ENCODE measurements at regions not wholly inside any gene's neighbourhood (a gene's known extent, or its start where the extent isn't known, plus 50 kb on each side); places are given as distances from the start of the nearest gene placed in this dataset.
"Not testable (repeated sequence)": the region's sequence is repeated elsewhere in the genome, so short reads cannot be mapped to it uniquely, and the experiment has no call there.

DNA sequence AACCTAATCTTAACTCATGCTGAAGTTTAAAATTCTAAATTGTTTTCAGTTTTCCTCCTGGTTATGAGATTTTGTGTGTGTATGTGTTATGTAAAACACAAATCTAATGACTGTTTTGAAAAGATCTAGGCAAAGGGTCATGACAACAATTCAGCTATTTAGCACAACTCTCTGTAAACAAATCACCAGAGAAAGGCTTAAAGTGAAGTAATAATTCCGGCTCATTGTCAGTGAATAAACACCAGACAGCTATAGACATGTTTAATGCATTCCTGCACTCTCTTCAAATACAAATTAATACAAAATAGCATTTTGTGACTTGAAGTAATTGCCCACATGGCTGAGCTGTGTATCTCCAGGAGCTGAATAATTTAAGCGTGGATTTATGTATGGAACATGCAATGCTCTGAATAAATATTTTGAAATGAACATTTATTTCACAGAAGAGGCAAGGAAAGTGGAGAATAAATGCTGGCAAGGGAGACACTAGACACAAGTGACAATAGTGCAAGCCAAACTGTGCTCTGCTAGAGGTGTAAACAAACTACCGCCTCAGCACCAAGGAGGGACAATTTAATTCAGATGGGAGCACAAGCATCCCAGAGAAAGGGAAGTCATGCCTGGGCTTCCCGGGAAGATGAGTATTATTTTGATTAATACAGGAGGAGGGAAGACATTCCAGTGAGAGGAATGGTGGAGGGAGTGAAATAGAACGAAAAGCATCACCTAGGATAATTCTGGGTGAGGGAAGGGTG lies 133.6 kb upstream of the XPO1 start:
- no peak for DNase-seq

DNA sequence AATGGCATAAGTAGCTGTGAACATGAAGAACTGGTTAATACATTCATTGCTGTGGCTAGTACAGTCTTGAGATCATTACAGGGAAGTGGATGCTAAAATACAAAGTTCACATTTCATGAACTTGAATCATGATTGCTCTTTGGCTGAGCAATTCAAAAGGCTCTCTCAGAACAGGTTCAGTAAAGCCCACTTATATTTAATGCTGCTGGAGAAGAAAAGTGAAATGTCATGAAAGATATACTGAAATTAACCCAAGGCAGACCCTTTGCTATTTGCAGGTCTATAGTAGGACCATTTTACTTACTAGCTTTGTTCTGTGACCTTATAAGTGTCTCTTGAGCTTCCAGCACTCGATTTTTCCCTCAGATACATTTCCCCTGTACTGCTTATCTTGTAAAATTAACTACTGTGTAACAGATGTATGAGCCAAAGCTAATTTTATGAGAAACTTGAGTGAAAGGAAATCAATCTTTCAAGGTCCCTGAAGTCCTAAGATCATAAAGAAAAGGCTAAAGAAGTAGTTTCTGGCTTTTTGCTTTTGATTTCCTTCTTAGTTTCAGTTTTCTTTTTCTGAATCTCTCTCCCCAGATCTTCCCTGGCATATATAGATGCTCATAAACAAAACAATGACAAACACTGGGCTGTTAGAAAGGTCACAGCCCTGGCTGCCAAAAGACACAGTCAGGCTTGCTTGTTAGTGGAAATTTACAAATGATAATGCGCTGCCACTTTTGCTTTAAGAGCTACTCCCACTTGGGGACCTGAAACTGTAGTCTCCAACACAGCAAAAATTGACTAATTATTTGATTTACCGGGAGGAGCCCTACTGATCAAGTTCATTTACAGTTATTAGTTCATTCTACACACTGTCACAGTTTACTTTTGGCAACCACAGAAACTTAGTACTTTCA lies 132.7 kb upstream of the XPO1 start:
- peak in 1 of 2 experiments; percentile 35 for DNase-seq

DNA sequence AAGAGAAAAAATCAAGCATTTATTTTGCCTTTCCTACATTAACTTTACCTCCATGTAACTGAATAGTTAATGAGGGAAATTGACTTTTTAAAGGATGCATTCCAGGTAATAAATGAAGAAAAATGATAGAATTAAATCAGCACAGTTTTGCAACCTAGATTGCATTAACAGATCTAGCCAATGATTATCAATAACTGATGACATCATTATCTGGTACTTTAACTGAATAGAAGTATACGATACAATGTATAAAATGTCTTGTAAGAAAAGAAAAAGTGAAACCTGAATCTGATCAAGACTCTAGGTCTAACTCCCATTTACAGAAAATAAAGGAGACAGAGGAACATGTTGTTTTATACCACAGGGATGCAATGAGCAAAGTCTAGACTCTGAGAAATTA lies 126.0 kb upstream of the XPO1 start:
- DNase-seq: no peak

DNA sequence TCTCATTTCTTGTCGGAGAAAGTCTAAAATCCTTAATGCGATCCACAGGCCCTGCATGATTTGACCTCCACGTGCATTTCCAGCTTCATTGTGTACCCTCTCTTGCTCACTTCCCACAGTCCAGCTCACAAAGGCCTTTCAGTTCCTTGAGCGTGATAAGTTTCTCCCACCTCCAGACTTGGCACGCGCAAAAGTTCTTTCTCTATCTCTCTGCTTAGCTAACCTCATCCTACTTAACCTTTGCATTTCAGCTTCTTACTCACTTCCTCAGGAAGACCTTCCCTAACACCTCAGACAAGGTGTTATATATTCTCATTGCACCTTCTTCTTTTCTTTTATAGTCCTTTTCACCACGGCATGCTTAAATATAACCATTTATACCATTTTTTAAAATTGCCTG lies 124.8 kb upstream of the XPO1 start:
- DNase-seq: no peak

DNA sequence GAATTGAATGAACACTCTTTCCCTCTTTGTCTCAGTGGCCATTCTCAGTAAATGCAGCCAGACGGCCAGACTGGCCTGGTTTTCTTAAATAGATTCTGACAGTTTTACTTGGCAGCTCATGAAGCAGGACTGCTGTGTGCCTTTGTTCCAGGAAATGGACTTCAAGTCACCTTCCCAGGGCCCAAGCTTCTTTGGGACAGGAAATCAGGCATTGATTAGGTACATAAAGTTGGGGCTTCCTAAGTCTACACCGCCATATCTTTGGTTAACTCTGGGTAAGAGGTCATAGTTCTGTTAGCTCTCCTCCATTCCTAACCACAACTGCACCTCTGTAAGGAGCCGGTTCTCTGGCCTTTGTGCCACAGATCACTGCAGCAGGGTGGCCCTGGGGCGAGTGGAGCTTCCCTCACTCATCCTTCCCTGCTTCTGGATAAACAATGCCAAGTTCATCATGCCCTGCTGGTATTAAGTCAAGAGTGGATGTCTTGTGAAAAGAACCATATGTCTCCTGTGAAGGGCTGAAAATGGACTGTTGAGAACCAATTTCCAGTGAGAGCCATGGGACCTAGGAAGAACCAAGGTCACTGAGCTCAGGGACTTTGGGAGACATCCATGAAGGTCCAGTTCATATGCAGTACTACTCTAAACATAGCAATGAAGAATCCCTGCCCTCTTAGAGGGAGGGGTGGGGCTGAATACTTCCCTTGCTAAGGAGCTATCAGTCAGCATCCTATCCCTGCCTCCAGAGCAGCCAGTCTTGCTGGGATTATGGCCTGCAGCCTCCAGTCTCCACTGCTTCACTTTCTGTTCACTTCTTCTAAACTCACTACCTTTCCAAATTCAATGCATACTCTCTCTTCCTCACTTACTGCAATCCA lies 122.6 kb upstream of the XPO1 start:
- no peak for DNase-seq

DNA sequence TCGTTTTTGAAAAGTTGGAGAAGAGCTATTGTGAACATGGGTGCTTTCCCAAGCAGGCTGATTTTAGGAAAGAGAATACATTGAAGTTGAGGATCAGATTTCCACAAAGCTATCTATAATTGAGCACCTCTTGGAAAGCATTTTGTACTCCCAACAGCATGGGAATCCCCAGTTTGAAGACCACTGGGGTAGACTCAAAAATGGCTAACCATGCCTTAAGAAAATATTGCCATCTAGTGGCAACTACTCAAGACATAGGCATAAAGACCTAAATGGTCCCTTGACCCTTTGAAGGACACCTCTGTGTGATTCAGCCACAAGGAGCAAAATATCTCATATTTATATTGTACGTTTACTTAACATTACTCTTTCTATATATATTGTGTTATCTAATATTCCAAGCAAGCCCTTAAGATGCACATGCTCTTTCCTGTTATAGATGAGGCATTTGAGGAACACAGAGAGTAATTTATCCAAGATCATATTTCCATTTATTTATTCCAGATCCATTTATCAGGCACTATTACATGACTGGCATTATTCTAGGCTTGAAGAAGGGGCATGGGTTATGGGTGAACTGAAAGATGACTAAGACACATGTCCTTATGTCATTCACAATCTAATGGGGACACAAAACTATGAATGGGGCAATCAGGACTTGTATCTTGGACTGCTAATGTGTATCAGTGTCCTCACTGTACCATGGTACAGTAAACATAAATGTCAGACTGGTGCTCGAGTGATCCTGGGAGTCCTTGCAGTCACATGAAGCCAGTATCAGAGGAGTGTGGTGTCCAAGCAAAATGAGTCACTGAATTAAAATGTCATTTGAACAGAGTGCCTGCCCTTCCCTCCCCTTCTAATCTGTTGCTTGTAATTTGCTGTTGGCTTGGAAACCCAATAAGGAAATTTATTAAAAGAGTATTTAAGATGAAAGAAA lies 121.0 kb upstream of the XPO1 start:
- peak in 1 of 2 experiments; percentile 23 for DNase-seq

DNA sequence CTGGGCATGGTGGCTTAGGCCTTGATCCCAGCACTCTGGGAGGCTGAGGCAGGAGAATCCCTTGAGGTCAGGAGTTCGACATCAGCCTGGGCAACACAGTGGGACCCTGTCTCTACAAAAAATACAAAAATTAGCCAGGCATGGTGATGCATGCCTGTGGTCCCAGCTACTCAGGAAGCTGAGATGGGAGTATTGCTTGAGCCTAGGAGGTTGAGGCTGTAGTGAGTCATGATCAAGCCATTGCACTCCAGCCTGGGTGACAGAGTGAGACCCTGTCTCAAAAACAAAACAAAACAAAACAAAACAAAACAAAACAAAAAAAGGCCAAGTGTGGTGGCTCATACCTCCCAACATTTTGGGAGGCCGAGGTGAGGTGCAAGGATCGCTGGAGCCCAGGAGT lies 111.8 kb upstream of the XPO1 start:
- not testable (repeated sequence) for DNase-seq

DNA sequence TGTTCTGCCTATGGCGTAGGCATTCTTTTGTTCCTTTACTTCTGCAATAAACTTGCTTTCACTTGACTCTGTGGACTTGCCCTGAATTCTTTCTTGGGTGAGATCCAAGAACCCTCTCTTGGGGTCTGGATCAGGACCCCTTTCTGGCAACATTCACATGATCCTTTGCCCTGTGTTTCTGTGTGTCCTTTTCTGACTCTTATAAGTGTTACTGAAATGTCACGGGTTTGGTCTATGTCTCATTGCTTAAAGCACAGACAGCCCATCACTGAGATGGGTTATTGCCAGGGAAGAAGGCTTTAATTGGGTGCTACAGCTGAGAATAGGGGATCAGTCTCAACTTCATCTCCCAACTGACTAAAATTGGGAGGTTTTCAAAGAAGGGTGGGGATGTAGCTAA lies 110.9 kb upstream of the XPO1 start:
- DNase-seq: no peak

DNA sequence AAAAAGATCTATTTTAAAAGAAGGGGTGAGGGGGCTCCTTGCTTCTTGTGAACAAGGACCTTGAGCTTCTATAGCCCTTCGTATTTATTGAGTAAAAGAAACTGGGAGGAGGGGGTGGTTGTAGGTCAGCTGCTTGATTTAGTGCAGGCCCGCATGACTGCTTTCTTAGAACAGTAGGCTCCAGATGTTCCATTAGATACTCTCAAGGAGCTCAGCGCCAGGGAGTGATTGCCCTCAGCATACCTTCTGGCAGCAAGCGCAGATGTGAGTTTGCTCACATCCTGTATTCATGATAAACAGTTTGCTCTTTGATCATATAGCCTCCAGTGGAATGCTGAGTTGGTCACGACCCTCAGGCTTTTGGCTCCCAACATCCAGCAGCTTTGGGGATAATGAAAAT lies 108.9 kb upstream of the XPO1 start:
- no peak for DNase-seq

DNA sequence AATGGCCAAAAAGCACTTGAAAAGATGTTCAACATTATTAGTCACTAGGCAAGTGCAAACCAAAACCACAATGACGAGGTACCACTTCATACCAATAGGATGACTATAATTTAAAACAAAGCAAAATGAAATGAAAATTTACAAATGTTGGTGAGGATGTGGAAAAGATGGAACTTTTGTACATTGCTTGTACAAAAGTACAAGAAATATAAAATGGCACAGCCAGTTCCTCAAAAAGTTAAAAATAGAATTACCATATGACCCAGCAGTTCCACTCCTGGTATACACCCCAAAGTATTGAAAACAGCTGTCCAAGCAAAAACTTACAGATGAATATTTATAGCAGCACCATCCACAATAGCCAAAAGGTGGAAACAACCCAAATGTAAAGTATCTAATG lies 107.8 kb upstream of the XPO1 start:
- no peak for DNase-seq

DNA sequence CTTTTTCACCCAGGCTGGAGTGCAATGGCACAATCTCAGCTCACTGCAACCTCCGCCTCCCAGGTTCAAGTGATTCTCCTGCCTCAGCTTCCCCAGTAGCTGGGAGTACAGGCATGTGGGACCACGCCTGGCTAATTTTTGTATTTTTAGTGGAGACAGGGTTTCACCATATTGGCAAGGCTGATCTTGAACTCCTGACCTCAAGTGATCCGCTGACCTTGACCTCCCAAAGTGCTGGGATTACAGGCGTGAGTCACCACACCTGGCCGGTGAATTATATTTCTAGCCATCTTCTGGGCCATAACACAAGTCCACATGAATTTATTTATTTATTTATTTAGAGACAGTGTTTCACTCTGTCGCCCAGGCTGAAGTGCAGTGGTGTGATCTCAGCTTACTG lies 105.0 kb upstream of the XPO1 start:
- DNase-seq: not testable (repeated sequence)

DNA sequence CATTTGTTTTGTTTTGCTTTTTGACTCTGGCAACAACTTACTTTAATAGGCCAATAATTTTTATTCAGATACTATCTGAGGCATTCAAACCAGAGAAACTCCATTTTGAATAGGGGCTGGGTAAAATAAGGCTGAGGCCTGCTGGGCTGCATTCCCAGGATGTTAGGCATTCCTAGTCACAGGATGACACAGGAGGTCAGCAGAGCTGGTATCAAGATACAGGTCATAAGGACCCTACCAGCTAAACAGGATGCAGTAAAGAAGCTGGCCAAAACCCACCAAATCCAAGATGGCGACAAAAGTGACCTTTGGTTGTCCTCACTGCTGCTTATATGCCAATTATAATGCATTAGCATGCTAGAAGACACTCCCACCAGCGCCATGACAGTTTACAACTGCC lies 102.2 kb upstream of the XPO1 start:
- no peak for DNase-seq

DNA sequence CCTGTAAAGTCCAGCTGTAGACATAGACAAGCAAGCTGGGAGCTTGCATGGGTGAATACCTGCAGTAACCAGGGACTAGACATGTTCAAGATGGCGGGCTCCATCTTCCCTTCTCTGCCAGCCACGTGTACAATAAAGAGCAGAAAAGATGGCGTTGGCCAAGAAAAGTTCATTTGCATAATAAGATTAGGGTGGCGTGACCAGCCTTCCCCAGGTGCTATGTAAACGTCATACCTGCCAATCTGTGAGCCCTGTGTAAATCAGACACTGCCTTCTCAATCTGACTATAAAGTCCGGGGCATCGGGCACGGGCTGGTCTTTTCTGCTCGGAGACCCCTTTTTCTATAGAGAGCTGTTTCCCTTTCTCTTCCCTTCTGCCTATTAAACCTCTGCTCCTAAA lies 101.6 kb upstream of the XPO1 start:
- DNase-seq: no peak

DNA sequence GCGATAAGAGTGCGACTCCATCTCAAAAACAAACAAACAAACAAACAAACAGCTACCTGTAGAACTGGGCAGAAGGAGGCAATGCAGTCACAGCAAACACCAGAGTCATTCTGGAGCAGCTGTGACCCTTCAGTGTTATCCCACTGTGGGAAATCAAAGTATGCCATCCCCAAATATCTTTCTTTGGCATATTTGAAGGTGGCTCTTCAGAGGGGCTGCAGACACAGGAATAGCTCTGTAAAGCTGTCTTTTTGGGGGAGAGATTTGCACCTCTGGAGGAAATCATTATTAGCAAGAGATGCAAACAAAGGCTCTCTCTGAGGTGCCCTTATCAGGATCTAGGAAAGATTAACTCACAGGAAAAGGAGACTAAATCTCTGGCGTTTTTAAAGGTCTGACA lies 98.5 kb upstream of the XPO1 start:
- no peak for DNase-seq

DNA sequence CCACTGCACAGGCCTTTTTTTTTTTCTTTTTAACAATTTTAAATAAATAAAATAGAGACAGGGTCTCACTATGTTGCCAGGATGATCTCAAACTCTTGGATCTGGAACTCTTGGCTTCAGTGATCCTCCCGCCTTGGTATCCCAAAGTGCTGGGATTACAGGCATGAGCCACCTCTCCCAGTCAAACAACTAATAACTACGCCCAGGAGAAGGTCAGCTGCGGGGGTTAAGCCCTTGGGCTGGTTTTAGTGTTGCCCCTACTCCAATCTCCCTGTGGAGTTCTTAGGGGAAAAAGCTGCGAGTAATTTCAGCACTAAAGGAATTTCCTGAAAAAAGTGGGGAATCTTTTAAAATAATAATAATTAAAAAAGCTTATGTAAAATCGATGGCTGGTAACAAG lies 96.4 kb upstream of the XPO1 start:
- no peak for DNase-seq

DNA sequence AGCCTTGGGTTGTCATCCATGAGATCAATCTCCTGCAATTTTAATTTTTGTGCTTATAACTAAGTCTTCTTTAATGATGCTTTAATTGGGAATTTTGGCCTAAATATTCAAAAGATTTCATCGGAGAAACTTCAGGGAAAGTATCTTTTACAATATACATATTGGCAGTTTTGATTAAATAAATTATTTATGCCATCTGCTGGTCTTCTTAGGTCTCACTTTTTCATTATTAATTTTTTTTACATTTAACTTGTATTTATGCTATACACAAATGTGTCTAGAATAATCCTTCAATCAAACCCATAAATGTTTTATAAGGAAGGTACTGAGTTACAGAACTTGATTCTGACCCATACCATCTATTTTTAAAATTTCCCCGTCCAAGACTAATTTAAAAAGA lies 95.1 kb upstream of the XPO1 start:
- DNase-seq: no peak

DNA sequence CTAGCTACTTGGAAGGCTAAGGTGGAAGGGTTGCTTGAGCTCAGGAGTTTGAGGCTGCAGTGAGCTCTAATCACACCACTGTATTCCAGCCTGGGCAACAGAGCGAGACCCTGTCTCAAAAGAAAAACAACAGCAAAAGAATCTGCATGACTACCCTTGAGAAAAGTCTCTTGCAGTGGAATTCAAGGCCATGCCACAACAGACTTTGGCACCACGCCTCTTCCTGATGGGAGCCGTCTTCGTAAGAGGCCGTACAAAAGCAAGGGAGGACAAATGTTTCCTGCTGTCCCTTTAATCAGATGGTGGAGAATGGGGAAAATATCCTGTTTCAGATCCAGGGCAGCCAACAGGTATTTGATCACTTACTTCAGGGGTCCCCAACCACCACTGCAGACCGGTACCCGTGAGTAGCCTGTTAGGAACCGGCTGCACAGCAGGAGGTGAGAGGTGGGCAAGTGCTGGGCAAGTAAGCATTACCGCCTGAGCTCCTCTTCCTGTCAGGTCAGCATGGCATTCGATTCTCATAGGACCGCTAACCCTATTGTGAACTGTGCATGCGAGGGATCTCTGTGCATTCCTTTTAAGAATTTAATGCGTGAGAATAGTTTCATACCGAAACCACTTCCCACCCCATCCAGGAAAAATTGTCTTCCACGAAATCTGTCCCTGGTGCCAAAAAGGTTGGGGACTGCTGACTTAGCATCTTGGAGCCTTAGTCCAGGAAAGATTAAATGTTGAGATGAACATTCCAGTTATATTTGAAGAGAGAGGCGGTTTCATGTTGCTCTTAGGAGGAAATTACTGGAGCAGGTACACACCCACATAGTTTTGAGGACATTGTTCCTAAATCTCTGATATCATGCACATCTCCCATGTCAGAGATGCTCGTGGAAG lies 94.4 kb upstream of the XPO1 start:
- DNase-seq: no peak

DNA sequence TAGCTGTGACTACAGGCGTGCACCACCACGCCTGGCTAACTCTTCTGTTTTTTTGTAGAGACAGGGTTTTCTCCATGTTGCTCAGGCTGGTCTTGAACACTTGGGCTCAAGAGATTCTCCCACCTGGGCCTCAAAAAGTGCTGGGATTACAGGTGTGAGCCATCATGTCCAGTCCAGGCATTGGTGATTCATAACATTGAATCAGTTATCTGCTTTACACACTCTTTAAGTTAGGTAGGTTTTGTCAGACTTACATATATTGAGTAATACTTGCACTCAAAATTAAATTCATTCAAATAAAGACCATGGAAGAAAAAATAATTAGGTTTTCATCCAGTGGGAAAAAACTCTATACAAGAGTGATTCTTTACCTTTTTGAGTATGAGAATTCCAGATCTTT lies 93.2 kb upstream of the XPO1 start:
- DNase-seq: no peak

DNA sequence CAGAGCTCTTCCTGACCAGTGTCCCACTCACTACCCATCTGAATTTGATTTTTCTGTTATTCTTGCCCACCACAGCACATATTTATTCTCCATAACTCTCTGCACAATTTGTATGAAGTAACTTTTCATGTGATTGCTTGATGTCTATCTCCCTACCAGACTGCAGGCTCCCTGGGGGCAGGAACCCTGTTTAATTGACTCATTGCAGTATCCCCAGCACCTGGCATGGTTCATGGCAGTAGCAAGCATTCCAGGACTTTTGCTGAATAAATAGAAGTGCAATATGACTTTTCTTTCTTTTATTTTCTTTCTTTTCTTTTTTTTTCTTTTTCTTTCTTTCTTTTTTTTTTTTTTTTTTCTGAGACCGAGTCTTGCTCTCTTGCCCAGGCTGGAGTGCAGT lies 88.7 kb upstream of the XPO1 start:
- DNase-seq: no peak

DNA sequence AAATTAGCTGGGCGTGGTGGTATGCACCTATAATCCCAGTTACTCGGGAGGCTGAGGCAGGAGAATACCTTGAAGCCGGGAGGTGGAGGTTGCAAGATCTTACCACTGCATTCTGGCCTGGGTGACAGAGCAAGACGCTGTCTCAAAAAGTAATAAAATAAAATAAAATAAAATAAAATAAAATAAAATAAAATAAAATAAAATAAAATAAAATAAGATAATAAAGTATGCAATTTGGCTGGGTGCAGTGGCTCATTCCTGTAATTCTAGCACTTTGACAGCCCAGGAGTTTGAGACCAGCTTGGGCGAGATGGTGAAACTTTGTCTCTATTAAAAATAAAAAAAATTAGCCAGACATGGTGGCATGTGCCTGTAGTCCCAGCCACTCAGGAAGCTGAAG lies 85.6 kb upstream of the XPO1 start:
- no peak for DNase-seq
